C4-2B (cell line): ENCODE measurements at regions not wholly inside any gene's neighbourhood (a gene's known extent, or its start where the extent isn't known, plus 50 kb on each side); places are given as distances from the start of the nearest gene placed in this dataset.

Experiments used
- CTCF ChIP-seq: fragments of 450-650 bp; conservative IDR thresholded peaks from 2 replicates; pipeline ENCODE4 v1.5.1; 2017; ENCODE audit warnings: mild to moderate bottlenecking
- ZFX ChIP-seq: fragments of 450-650 bp; IDR thresholded peaks from 2 replicates; pipeline ENCODE4 v1.6.1; 2017

DNA sequence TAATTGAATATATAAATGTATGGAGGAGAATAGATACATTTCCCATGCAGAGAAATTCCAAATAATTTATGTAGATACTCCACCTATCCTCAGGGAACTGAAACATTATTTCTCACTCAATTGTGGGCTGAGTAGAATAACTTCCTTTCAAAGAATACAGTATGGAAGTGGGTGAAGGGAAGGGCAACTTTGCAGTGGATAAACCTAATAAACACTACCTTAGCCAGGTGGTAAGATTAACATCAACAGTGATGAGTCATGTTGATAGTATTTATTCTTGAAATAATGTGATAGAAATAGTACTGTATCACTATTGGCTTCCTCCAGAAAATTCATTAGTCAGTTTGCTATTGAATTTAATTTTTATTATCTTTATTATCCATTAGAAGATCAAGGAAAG, 716.4 kb upstream of the CHAC2 start:
- TF ChIP-seq CTCF (no peak), ZFX (no peak)
